SK-N-SH (cell line): ENCODE measurements at regions not wholly inside any gene's neighbourhood (a gene's known extent, or its start where the extent isn't known, plus 50 kb on each side); places are given as distances from the start of the nearest gene placed in this dataset.

ENCODE experiments used
- EZH2phosphoT487 ChIP-seq: fragments of 200-600 bp; sonication (generic); IDR thresholded peaks from 2 replicates; pipeline ENCODE4 v1.6.1; 2017; ENCODE audit warnings: low read depth, mixed run types, mild to moderate bottlenecking, antibody characterized with exemption, moderate library complexity, borderline replicate concordance
- FOXM1 ChIP-seq: IDR thresholded peaks from 2 replicates; pipeline ENCODE4 v1.4.0; 2012; ENCODE audit warnings: low read depth, mild to moderate bottlenecking
- POLR2AphosphoS5 ChIP-seq: IDR thresholded peaks from 2 replicates; pipeline ENCODE4 v1.6.1; 2012; ENCODE audit warnings: low read depth, low read length
- RAD21 ChIP-seq: IDR thresholded peaks from 2 replicates; pipeline ENCODE4 v1.6.1; 2012; ENCODE audit warnings: mild to moderate bottlenecking, low read length
- YY1 ChIP-seq: IDR thresholded peaks from 2 replicates; pipeline ENCODE4 v1.4.0; 2012; ENCODE audit warnings: low read depth, mild to moderate bottlenecking
- TF ChIP-seq, protein P1 (sequence below): fragments of 200-600 bp; sonication (generic); IDR thresholded peaks from 2 replicates; pipeline ENCODE4 v1.6.1; 2017; ENCODE audit warnings: antibody characterized with exemption, mild to moderate bottlenecking, moderate library complexity
- TF ChIP-seq, protein P2 (sequence below): IDR thresholded peaks from 2 replicates; pipeline ENCODE4 v1.4.0; 2012; ENCODE audit warnings: low read depth, borderline replicate concordance

DNA sequence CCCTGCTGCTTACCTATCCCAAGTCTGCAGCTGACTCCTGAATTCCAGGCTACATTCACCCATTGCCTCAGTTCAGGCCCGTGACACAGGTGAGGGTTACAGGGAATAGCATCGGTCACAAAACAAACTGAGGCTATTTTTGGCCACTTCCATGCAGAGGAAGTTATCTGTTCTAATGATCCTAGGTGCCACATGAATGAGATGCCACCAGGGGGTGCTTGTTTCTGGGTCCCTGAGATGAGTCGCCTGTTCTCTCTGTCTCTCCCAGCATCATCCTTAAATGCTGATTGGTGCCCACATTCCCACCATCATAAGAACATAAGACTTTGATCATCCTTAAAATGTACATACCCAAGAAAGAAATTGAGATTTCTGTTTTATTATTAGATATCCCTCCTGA, 119.0 kb upstream of the CELF4 start:
- TF ChIP-seq EZH2phosphoT487 = no peak
- no peak; the same call in 1 of the 2 replicates for TF ChIP-seq RAD21
- TF ChIP-seq, protein P1, sequence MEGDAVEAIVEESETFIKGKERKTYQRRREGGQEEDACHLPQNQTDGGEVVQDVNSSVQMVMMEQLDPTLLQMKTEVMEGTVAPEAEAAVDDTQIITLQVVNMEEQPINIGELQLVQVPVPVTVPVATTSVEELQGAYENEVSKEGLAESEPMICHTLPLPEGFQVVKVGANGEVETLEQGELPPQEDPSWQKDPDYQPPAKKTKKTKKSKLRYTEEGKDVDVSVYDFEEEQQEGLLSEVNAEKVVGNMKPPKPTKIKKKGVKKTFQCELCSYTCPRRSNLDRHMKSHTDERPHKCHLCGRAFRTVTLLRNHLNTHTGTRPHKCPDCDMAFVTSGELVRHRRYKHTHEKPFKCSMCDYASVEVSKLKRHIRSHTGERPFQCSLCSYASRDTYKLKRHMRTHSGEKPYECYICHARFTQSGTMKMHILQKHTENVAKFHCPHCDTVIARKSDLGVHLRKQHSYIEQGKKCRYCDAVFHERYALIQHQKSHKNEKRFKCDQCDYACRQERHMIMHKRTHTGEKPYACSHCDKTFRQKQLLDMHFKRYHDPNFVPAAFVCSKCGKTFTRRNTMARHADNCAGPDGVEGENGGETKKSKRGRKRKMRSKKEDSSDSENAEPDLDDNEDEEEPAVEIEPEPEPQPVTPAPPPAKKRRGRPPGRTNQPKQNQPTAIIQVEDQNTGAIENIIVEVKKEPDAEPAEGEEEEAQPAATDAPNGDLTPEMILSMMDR = no peak
- no peak for TF ChIP-seq POLR2AphosphoS5
- no peak for TF ChIP-seq FOXM1
- TF ChIP-seq, protein P2, sequence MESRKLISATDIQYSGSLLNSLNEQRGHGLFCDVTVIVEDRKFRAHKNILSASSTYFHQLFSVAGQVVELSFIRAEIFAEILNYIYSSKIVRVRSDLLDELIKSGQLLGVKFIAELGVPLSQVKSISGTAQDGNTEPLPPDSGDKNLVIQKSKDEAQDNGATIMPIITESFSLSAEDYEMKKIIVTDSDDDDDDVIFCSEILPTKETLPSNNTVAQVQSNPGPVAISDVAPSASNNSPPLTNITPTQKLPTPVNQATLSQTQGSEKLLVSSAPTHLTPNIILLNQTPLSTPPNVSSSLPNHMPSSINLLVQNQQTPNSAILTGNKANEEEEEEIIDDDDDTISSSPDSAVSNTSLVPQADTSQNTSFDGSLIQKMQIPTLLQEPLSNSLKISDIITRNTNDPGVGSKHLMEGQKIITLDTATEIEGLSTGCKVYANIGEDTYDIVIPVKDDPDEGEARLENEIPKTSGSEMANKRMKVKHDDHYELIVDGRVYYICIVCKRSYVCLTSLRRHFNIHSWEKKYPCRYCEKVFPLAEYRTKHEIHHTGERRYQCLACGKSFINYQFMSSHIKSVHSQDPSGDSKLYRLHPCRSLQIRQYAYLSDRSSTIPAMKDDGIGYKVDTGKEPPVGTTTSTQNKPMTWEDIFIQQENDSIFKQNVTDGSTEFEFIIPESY = no peak
- no peak for TF ChIP-seq YY1
